GM23338 (cell line): ENCODE measurements at regions not wholly inside any gene's neighbourhood (a gene's known extent, or its start where the extent isn't known, plus 50 kb on each side); places are given as distances from the start of the nearest gene placed in this dataset.

ENCODE experiments used
- CREB1 ChIP-seq: fragments of 250-450 bp; sonication (Bioruptor Pico); IDR thresholded peaks from 2 replicates; pipeline ENCODE4 v1.5.0; 2020; ENCODE audit warnings: low read depth, mild to moderate bottlenecking, moderate library complexity
- EZH2 ChIP-seq: fragments of 200-600 bp; sonication (generic); IDR thresholded peaks from one replicate; pipeline ENCODE4 v1.8.0; 2017; ENCODE audit warnings: antibody characterized with exemption, mild to moderate bottlenecking, low read depth; ENCODE audit not compliant: unreplicated experiment
- EZH2phosphoT487 ChIP-seq: fragments of 200-600 bp; sonication (generic); IDR thresholded peaks from one replicate; pipeline ENCODE4 v1.8.1; 2018; ENCODE audit warnings: antibody characterized with exemption; ENCODE audit not compliant: unreplicated experiment
- JUNB ChIP-seq: IDR thresholded peaks from one replicate; pipeline ENCODE4 v1.6.1; 2016; ENCODE audit warnings: antibody characterized with exemption; ENCODE audit not compliant: unreplicated experiment
- NANOG ChIP-seq: IDR thresholded peaks from 2 replicates; pipeline ENCODE4 v1.6.1; 2016; ENCODE audit warnings: antibody characterized with exemption, borderline replicate concordance
- POLR2AphosphoS5 ChIP-seq: IDR thresholded peaks from 2 replicates; pipeline ENCODE4 v1.6.1; 2016; ENCODE audit warnings: antibody characterized with exemption, low read depth
- TF ChIP-seq, protein P1 (sequence below): IDR thresholded peaks from one replicate; pipeline ENCODE4 v1.6.1; 2018; ENCODE audit warnings: antibody characterized with exemption; ENCODE audit not compliant: unreplicated experiment
- TF ChIP-seq, protein P2 (sequence below), 2 experiments: fragments of 200-600 bp in 1 of 2; sonication (generic) in 1 of 2; conservative IDR thresholded peaks; 2 replicates each; pipeline versions ENCODE4 v1.5.1 to v1.6.1; 2016 to 2017; ENCODE audit warnings: antibody characterized with exemption in 2 of 2, low read depth in 2 of 2, mild to moderate bottlenecking in 2 of 2, moderate library complexity in 1 of 2

DNA sequence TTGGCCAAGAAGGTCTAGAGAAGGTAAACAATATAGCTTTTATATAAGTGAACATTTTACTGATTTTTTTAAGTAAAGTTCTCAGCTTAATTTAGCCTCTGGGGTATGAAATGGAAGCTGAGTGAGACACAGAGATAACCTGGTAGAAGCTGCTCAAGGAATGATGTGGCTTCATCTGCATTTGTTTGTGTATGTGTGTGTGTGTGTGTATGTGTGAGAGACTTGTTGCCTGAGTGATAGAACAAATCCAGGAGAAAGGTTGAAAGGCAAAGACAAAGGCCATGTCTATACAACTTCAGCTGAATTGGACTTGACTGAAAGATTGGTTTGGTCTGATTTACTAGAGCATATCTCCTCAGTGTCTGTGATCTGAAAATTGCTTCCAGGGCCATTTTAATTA, 63.6 kb downstream of the PCDH7 start:
- TF ChIP-seq, protein P1, sequence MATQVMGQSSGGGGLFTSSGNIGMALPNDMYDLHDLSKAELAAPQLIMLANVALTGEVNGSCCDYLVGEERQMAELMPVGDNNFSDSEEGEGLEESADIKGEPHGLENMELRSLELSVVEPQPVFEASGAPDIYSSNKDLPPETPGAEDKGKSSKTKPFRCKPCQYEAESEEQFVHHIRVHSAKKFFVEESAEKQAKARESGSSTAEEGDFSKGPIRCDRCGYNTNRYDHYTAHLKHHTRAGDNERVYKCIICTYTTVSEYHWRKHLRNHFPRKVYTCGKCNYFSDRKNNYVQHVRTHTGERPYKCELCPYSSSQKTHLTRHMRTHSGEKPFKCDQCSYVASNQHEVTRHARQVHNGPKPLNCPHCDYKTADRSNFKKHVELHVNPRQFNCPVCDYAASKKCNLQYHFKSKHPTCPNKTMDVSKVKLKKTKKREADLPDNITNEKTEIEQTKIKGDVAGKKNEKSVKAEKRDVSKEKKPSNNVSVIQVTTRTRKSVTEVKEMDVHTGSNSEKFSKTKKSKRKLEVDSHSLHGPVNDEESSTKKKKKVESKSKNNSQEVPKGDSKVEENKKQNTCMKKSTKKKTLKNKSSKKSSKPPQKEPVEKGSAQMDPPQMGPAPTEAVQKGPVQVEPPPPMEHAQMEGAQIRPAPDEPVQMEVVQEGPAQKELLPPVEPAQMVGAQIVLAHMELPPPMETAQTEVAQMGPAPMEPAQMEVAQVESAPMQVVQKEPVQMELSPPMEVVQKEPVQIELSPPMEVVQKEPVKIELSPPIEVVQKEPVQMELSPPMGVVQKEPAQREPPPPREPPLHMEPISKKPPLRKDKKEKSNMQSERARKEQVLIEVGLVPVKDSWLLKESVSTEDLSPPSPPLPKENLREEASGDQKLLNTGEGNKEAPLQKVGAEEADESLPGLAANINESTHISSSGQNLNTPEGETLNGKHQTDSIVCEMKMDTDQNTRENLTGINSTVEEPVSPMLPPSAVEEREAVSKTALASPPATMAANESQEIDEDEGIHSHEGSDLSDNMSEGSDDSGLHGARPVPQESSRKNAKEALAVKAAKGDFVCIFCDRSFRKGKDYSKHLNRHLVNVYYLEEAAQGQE = no peak
- no peak for TF ChIP-seq EZH2
- TF ChIP-seq, protein P2, sequence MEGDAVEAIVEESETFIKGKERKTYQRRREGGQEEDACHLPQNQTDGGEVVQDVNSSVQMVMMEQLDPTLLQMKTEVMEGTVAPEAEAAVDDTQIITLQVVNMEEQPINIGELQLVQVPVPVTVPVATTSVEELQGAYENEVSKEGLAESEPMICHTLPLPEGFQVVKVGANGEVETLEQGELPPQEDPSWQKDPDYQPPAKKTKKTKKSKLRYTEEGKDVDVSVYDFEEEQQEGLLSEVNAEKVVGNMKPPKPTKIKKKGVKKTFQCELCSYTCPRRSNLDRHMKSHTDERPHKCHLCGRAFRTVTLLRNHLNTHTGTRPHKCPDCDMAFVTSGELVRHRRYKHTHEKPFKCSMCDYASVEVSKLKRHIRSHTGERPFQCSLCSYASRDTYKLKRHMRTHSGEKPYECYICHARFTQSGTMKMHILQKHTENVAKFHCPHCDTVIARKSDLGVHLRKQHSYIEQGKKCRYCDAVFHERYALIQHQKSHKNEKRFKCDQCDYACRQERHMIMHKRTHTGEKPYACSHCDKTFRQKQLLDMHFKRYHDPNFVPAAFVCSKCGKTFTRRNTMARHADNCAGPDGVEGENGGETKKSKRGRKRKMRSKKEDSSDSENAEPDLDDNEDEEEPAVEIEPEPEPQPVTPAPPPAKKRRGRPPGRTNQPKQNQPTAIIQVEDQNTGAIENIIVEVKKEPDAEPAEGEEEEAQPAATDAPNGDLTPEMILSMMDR (conservative IDR thresholded peaks at IDR 0.05; ENCODE audit: low read depth in 2 of 2) = no peak
- no peak for TF ChIP-seq POLR2AphosphoS5
- no peak for TF ChIP-seq JUNB
- no peak for TF ChIP-seq CREB1 (CRISPR knock-in tag)
- no peak for TF ChIP-seq EZH2phosphoT487
- TF ChIP-seq NANOG = no peak
